ENCODE measurements at regions not wholly inside any gene's neighbourhood (a gene's known extent, or its start where the extent isn't known, plus 50 kb on each side); places are given as distances from the start of the nearest gene placed in this dataset.
A peak's percentile ranks its signal among the peaks of the same experiment; 100 is the strongest.
"Not testable (repeated sequence)": the region's sequence is repeated elsewhere in the genome, so short reads cannot be mapped to it uniquely, and the experiment has no call there.

DNA sequence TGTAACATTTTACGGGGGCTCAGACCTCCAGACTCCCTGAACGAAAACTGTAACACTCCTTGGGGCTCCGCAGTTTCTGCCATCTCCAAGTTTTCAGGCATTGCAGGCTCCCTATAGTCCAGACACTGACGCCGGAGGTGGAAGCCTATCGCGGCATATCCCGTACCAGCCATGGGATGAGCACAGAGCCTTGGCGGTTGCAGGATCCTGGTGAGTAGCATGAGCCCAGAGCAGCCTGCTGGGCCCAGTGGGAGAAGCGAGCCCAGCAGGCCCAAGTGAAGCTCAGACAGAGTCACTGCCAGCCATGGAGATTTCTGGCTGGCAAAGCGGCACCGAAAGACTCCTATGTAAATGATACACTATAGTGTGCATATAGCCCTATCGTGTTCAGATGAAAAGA lies 446.8 kb downstream of the COL11A1 start:
- DNase-seq (ENCODE audit: low spot score), result no peak

DNA sequence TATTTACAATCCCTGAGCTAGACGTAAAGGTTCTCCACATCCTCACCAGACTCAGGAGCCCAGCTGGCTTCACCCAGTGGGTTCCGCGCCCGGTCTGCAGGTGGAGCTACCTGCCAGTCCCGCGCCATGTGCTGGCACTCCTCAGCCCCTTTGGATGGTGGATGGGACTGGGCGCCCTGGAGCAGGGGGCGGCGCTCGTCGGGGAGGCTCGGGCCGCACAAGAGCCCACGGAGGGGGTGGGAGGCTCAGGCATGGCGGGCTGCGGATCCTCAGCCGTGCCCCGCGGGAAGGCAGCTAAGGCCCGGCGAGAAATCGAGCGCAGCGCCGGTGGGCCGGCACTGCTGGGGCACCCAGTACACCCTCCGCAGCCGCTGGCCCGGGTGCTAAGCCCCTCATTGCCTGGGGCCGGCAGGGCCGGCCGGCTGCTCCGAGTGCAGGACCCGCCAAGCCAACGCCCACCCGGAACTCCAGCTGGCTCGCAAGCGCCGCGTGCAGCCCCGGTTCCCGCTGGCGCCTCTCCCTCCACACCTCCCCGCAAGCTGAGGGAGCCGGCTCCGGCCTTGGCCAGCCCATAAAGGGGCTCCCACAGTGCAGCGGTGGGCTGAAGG lies 448.3 kb downstream of the COL11A1 start:
- DNase-seq (ENCODE audit: low spot score), result not testable (repeated sequence)

DNA sequence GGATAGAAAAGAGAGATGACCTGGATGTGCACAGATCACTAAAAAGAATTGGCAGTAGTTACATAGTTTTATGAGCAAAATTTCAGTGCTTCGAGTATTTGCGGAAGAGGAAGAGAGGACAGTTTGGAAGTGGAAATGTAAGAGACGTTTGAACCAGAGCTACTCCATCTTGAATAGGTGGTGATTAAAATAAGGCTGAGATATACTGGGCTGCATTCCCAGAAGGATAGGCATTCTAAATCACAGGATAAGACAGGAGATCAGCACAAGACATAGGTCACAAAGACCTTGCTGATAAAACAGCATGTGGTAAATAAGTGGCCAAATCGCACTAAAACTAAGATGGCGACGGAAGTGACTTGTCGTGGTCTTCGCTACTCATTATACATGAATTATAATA lies 453.3 kb downstream of the COL11A1 start:
- DNase-seq (ENCODE audit: low spot score), result no peak

- no peak for DNase-seq (ENCODE audit: low spot score)
These were observed 467.4 kb downstream of the COL11A1 start for GRCh38 chr1:102640872-102641271.

DNA sequence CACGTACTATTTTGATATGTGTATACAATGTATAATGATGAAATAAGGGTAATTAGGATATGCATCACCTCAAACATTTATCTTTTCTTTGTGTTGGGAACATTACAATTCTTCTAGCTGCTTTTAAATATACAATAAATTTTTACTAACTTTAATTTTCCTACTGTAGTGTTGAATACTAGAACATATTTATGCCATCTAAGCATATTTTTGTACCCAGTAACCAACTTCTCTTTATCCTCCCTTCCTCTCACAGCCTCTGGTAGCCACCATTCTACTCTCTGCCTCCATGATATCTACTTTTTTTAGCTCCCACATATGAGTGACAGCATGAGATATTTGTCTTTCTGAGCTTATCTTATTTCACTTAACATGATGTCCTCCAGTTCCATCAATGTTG lies 468.0 kb downstream of the COL11A1 start:
- no peak for DNase-seq (ENCODE audit: low spot score)

GRCh38 chr1:102631691-102632090 lies 476.6 kb downstream of the COL11A1 start:
- no peak for DNase-seq (ENCODE audit: low spot score)

GRCh38 chr1:102630041-102630440 lies 478.3 kb downstream of the COL11A1 start:
- DNase-seq (ENCODE audit: low spot score), result no peak

DNA sequence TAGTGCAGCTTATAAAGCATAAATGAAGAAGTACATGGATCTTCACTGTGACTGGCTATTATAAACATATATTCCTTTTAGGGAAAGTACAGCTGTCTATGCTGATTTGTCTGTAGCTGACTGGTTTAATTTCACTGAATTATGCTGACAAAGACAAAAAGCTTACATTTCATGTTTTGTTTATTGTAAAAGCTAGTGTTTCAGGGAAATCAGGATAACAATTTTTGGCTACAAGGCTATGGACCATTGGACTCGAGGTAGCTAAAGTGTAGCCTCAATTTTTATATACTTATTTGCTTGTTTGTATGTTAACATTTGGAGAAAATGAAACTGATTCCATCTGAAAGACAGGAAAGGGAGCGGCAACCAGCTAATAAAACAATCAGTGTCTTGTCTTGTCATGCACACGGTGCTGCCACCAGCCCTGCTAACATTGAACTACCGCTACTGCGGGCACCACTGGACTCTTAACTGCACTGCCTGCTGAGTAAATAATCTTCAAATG lies 480.2 kb downstream of the COL11A1 start:
- DNase-seq (ENCODE audit: low spot score), result peak; percentile 3

GRCh38 chr1:102627145-102627544 lies 481.2 kb downstream of the COL11A1 start:
- DNase-seq (ENCODE audit: low spot score), result no peak

DNA sequence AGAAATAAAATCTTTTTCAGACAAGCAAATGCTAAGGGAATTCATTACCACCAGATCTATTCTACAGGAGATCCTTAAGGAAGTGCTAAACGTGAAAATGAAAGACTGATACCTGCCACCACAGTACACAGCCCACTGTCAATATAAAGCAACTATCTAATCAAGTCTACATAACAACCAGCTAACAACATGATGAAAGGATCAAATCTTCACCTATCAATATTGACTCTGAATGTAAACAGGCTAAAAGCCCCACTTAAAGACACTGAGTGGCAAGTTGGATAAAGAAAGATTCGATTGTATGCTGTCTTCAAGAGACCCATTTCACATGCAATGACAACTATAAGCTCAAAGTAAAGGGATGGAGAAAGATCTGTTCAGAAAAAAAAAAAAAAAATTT lies 492.4 kb downstream of the COL11A1 start:
- no peak for DNase-seq (ENCODE audit: low spot score)

DNA sequence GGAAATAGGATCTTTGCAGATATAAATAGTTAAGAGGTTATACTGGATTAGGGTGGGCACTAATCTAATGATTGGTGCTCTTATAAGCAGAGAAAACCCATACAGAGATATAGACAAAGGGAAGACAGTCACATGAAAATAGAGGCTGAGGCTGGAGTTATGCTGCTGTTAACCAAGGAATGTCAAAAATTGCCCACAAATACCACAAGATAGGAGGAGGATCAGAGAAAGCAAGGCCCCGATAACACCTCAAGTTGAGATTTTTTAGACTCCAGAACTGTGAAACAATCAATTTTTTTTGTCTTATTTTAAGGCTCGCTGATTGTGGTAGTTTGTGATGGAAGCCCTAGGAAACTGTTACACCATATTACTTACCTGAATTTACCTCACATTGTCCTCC lies 513.2 kb downstream of the COL11A1 start:
- DNase-seq (ENCODE audit: low spot score), result peak; percentile 21

DNA sequence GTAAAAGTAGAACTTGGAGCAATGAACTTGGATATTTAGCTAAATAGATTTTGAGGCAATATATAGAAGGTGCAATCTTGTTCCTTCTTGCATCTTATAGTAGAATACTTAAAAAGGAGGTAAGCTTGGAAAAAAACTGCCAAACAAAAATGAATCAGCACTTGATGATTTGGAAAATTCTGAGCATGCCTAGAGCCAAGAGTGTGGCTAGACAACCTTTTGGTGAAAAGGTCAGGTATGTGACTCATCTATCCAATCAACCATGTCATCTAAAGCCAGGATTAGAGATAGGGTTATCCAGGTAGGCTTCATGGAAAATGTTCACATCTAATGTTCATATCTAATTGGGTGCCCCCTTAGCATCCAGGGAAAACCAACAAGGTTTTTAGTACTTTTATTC lies 515.0 kb downstream of the COL11A1 start:
- peak; percentile 16 for DNase-seq (ENCODE audit: low spot score)

DNA sequence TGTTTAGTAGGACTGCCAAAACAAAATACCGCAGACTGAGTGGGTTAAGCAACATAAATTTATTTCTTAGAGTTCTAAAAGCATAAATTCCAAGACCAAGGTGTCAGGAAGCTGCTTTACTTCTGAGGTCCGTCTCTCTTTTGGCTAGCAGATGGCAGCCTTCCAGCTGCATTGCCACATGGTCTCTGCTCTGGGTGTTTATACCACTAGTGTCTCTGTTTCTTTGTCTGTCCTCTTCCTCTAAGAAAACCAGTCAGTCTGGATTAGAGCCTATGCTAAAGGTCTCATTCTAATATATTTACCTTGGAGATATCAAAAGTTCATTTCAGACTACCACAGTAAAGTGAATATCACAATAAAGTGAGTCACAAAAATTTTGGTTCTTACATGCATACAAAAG lies 519.8 kb downstream of the COL11A1 start:
- no peak for DNase-seq (ENCODE audit: low spot score)

- no peak for DNase-seq (ENCODE audit: low spot score)
These were observed 522.3 kb downstream of the COL11A1 start for GRCh38 chr1:102586022-102586421.

GRCh38 chr1:102580806-102581205 lies 527.5 kb downstream of the COL11A1 start:
- DNase-seq (ENCODE audit: low spot score), result no peak

DNA sequence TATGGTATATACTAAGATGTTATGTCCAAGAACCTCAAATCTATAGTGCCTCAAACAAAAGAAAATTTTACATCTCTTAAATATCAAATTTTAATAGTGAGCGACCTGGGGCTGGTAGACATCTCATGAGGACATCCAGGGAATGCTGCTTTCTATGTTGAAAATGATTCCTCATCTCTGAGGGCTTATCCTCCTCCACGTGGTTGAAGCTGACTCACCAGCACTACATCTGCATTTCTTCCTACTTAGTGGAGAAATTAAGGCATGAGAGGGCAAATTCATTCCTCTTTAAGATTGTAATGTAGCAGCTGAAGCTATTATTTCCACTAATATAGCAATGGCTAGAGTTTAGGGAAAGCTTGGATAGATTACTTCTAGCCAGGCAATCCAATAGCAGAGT lies 529.5 kb downstream of the COL11A1 start:
- DNase-seq (ENCODE audit: low spot score), result no peak

DNA sequence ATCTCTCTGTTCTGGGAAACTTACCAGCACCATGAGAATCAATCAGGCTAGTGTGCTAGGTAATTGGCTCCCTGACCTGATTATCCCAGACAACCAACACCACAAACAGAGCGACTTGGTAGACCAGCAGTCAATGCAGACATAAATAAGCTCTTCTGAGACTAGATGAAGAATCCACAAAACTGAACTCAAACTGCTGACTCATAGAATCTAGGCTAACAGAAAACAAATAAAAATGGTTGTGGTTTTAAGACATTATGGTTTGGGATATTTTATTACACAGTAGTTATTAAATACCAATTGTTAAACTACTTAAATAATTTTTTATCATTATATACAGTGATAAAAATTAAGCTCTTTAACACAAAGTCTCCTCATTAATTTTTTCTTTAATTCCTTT lies 535.7 kb downstream of the COL11A1 start:
- DNase-seq (ENCODE audit: low spot score), result peak; percentile 8

DNA sequence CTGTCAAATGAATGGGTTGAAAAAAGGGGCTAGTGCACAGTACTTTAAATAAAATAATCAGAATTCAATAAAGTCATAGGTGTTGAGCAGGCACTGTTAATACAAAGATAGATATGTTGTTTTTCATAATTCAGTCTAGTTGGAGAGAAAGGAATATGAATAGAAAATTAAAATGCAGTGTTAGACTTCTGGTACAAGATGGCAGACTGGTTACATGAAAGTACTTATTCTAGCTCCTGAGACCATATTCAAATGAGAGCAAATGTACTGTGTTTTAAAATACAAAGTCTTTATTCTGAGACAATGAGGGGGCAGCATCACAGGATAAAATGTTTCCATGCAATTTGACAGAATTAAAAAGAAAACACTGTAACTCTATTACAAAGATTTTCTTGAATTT lies 542.1 kb downstream of the COL11A1 start:
- DNase-seq (ENCODE audit: low spot score), result no peak

- DNase-seq (ENCODE audit: low spot score), result no peak
These were observed 545.9 kb downstream of the COL11A1 start for GRCh38 chr1:102562380-102562779.

DNA sequence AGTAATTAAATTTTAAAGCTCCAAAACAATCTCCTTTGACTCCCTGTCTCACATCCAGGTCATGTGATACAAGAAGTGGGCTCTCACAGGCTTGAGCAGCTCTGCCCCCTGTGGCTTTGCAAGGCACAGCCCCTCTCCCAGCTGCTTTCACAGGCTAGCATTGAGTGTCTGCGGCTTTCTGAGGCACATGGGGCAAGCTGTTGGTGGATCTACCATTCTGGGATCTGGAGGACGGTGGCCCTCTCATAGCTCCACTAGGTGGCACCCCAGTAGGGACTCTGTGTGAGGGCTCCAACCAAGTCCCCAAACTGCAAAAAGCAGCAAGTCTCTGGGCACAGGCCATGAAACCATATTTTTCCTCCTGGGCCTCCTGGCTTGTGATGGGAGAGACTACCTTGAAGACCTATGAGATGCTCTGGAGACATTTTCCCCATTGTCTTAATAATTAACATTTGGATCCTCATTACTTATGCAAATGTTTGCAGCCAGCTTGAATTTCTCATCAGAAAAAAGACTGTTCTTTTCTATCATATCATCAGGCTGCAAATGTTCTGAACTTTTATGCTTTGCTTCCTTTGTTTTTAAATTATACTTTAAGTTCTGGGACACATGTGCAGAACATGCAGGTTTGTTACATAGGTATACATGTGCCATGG lies 554.1 kb upstream of the OLFM3 start:
- peak; percentile 43 for DNase-seq (ENCODE audit: low spot score)

- DNase-seq (ENCODE audit: low spot score), result no peak
These were observed 549.5 kb upstream of the OLFM3 start for GRCh38 chr1:102546251-102546650.

DNA sequence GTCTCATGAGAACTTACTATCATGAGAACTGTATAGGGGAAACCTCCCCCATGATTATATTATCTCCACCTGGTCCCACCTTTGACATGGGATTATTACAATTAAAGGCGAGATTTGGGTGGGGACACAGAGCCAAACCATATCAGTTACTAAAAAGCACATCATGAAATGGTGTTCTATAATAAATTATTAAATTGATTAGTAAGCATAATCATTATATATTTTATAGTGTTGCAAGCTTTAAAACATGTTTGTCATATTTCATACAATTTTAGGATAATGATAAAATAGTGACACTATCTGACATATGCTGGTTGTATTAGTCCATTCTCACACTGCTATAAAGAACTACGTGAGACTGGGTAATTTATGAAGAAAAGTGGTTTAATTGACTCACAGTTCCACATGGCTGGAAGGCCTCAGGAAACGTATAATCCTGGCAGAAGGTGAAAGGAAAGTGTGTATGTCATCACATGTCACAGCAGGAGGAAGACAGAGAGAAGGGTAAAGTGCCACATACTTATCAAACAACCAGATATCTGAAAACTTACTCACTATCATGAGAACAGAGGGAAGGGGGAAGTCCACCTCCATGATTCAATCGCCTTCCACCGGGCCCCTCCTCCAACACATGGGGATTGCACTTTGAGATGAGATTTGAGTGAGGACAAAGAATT lies 539.2 kb upstream of the OLFM3 start:
- no peak for DNase-seq (ENCODE audit: low spot score)

GRCh38 chr1:102531036-102531435 lies 534.3 kb upstream of the OLFM3 start:
- DNase-seq (ENCODE audit: low spot score), result no peak

Data from A172 (cell line).